HepG2 (cell line): ENCODE measurements at regions not wholly inside any gene's neighbourhood (a gene's known extent, or its start where the extent isn't known, plus 50 kb on each side); places are given as distances from the start of the nearest gene placed in this dataset.

ENCODE experiments used
- ATAC-seq: fragments of 200-7000 bp; cut with Tn5 transposase; 3 replicates; pipeline ENCODE4 v1.9.1; 2020; ENCODE audit warnings: mild to moderate bottlenecking, moderate library complexity
- BruUV-seq: library from RNA; stranded (reverse); fragments of 400-500 nt; replicated peaks from 2 replicates; lab custom pipeline; 2021; lab: Mats Ljungman, UMichigan
- CTCF ChIA-PET: fragments of 300-600 bp; formaldehyde crosslinking; extraction: SDS; loops from one replicate; lab custom pipeline; 2021; ENCODE audit warnings: low total read pairs, inconsistent platforms, low intra/inter-chr PET ratio; lab: Yijun Ruan, JAX
- POLR2A ChIA-PET: fragments of 350-600 bp; sonication (Branson Sonifier 250); formaldehyde crosslinking; loops from one replicate; lab custom pipeline; 2020; ENCODE audit warnings: antibody characterized with exemption, inconsistent platforms; lab: Yijun Ruan, JAX
- DNase-seq: peaks from one replicate; pipeline ENCODE4 v3.0.0-alpha.2; 2015; ENCODE audit warnings: low spot score
- FAIRE-seq: peaks from 3 replicates; lab custom pipeline; 2011; peaks lifted over from hg19 to GRCh38; lab: Jason Lieb, UNC
- H2AFZ ChIP-seq: one replicate; pipeline ENCODE4 v1.6.1; 2011; ENCODE audit warnings: low read length, inconsistent platforms
- H3K27ac ChIP-seq: fragments of 300-600 bp; 3 replicates; pipeline ENCODE4 v1.8.0; 2011; ENCODE audit warnings: mixed run types, mild to moderate bottlenecking, mixed read lengths, low read length, inconsistent platforms; ENCODE audit not compliant: insufficient read depth; ENCODE audit errors: extremely low read length
- H3K27me3 ChIP-seq, 2 experiments: fragments of 200-600 bp in 1 of 2; 2 replicates in 1 of 2; 3 replicates in 1 of 2; pipeline versions ENCODE4 v1.6.0 to v1.8.0; 2011; ENCODE audit warnings: low read length in 2 of 2, mild to moderate bottlenecking in 2 of 2, moderate library complexity in 2 of 2, inconsistent platforms in 1 of 2; ENCODE audit not compliant: insufficient read depth in 2 of 2, control insufficient read depth in 1 of 2
- H3K36me3 ChIP-seq, 2 experiments: fragments of 200-600 bp in 1 of 2; replicated peaks in 1 of 2; 2 replicates in 1 of 2; 3 replicates in 1 of 2; pipeline versions ENCODE4 v1.5.1 to v1.8.0; 2011; ENCODE audit warnings: low read length in 2 of 2, inconsistent platforms in 1 of 2; ENCODE audit not compliant: insufficient read depth in 2 of 2, control insufficient read depth in 1 of 2
- H3K4me1 ChIP-seq: 2 replicates; pipeline ENCODE4 v1.5.1; 2012; ENCODE audit warnings: low read length, inconsistent platforms; ENCODE audit not compliant: insufficient read depth
- H3K4me2 ChIP-seq: 2 replicates; pipeline ENCODE4 v1.6.0; 2011; ENCODE audit warnings: low read depth, low read length, inconsistent platforms
- H3K4me3 ChIP-seq, 3 experiments: fragments of 200-600 bp in 1 of 3; sonication (generic), shearing (Covaris generic) in 1 of 3; replicated peaks in 1 of 3; 2 replicates each; pipeline ENCODE4 v1.5.1; 2011 to 2016; ENCODE audit warnings: low read length in 3 of 3, inconsistent platforms in 2 of 3, low read depth in 2 of 3, mild to moderate bottlenecking in 2 of 3, control low read depth in 1 of 3, mixed read lengths in 1 of 3; ENCODE audit not compliant: insufficient read depth in 1 of 3
- H3K79me2 ChIP-seq: one replicate; pipeline ENCODE4 v1.6.1; 2011; ENCODE audit warnings: low read length, inconsistent platforms; ENCODE audit not compliant: insufficient read depth
- H3K9ac ChIP-seq: 2 replicates; pipeline ENCODE4 v1.6.0; 2011; ENCODE audit warnings: mild to moderate bottlenecking, low read depth, low read length, inconsistent platforms; ENCODE audit not compliant: insufficient read depth
- H3K9me3 ChIP-seq: 2 replicates; pipeline ENCODE4 v1.5.1; 2012; ENCODE audit warnings: mild to moderate bottlenecking, low read length
- H4K20me1 ChIP-seq: 2 replicates; pipeline ENCODE4 v1.6.0; 2011; ENCODE audit warnings: inconsistent platforms, mild to moderate bottlenecking, low read length, moderate library complexity; ENCODE audit not compliant: insufficient read depth
- NCOA1 ChIP-seq: sonication (generic); formaldehyde crosslinking; IDR thresholded peaks from 2 replicates; pipeline ENCODE4 v1.9.0; 2021; ENCODE audit warnings: missing genetic modification reagents
- NFYB ChIP-seq: sonication (generic); formaldehyde crosslinking; IDR thresholded peaks from 2 replicates; pipeline ENCODE4 v1.4.0; 2020; ENCODE audit warnings: missing genetic modification reagents
- REPIN1 ChIP-seq: sonication (generic); formaldehyde crosslinking; IDR thresholded peaks from 2 replicates; pipeline ENCODE4 v1.8.0; 2022; ENCODE audit warnings: missing genetic modification reagents, low read depth, mild to moderate bottlenecking, borderline replicate concordance
- SAP130 ChIP-seq: IDR thresholded peaks from 2 replicates; pipeline ENCODE4 v1.6.1; 2016; ENCODE audit warnings: low read depth
- TBL1XR1 ChIP-seq: fragments of 150-350 bp; IDR thresholded peaks from 2 replicates; pipeline ENCODE4 v1.6.1; 2014; ENCODE audit warnings: borderline replicate concordance, low read length; ENCODE audit not compliant: partially characterized antibody
- ZKSCAN5 ChIP-seq: sonication (generic); formaldehyde crosslinking; IDR thresholded peaks from 2 replicates; pipeline ENCODE4 v1.5.1; 2020; ENCODE audit warnings: mild to moderate bottlenecking, missing genetic modification reagents
- ZNF552 ChIP-seq: sonication (generic); formaldehyde crosslinking; IDR thresholded peaks from 2 replicates; pipeline ENCODE4 v1.9.0; 2022; ENCODE audit warnings: missing genetic modification reagents, mild to moderate bottlenecking, borderline replicate concordance
- ZNF615 ChIP-seq: sonication (generic); formaldehyde crosslinking; IDR thresholded peaks from 2 replicates; pipeline ENCODE4 v1.5.0; 2020; ENCODE audit warnings: mild to moderate bottlenecking, missing genetic modification reagents, borderline replicate concordance
- WGBS: methylation state at CpG from one replicate; pipeline ENCODE4 v1.1.6; 2017; ENCODE audit warnings: low lambda C conversion rate; 5-methylcytosine and 5-hydroxymethylcytosine counted together
- in situ Hi-C: cut with HindIII; loops from 2 replicates; pipeline ENCODE4 v1.10.0; 2017; ENCODE audit warnings: low pct_unique_long_range_greater_than_20kb; ENCODE audit not compliant: extremely low pct_ligation_motif_present
- intact Hi-C: fragments of 100-400 bp; cut with micrococcal nuclease; formaldehyde crosslinking; loops from one replicate; pipeline ENCODE4 v1.10.0; 2022; ENCODE audit not compliant: unreplicated experiment
- TF ChIP-seq, protein P1 (sequence below): sonication (generic); formaldehyde crosslinking; IDR thresholded peaks from 2 replicates; pipeline ENCODE4 v1.8.0; 2022; ENCODE audit warnings: mild to moderate bottlenecking, missing genetic modification reagents, moderate library complexity
- TF ChIP-seq, protein P2 (sequence below): sonication (generic); formaldehyde crosslinking; IDR thresholded peaks from 2 replicates; pipeline ENCODE4 v1.9.0; 2021; ENCODE audit warnings: missing genetic modification reagents, borderline replicate concordance
- TF ChIP-seq, protein P3 (sequence below): IDR thresholded peaks from 2 replicates; pipeline ENCODE4 v1.6.1; 2016; ENCODE audit warnings: missing compliant biosample characterization, missing genetic modification reagents, borderline replicate concordance

DNA sequence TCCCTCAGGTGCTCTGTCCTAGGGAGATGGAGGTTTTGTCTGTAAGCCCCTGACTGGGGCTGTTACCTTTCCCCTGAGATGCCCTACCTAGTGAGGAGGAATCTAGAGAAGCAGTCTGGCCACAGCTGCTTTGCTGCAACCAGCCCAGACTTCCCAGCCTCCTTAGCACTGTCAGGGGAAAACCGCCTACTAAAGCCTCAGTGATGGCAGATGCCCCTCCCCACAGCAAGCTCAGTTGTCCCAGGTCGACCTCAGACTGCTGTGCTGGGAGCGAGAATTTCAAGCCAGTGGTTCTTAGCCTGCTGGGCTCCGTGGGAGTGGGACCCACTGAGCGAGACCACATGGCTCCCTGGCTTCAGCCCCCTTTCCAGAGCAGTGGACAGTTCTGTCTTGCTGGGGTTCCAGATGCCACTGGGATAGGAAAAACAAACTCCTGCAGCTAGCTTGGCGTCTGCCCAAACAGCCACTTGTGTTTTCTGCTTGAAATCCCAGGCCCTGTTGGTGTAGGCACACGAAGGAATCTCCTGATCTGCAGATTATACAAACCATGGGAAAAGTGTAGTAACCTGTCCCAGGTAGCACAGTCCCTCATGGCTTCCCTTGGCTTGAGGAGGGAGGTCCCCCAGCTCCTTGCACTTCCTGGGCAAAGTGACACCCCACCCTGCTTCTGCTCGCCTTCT, 146.4 kb upstream of the PROKR2 start:
- intact Hi-C loops (no loop called here), in situ Hi-C loops (no loop called here)
- Histone ChIP-seq H2AFZ (no peak overlapping the region), H4K20me1 (no peaks in the 10 kb centered on the region), H3K4me1 (no peaks in the 10 kb centered on the region), H3K27ac (no peak overlapping the region), H3K27me3 (peaks cover 3 to 31% of the 10 kb centered on the region in 2 experiments; a peak in 3 of 5 replicates), H3K4me3 (no peak overlapping the region), H3K9ac (no peak overlapping the region), H3K9me3 (no peaks in the 10 kb centered on the region), H3K79me2 (no peaks in the 10 kb centered on the region), H3K4me2 (no peak overlapping the region), H3K36me3 (no peaks in the 10 kb centered on the region)
- DNase-seq (no peak), FAIRE-seq (no peak), ATAC-seq (no peak)
- ChIA-PET CTCF (no interaction called here), POLR2A (no interaction called here)
- no peak for TF ChIP-seq ZKSCAN5 (CRISPR knock-in tag)
- no peak for TF ChIP-seq NCOA1 (CRISPR knock-in tag)
- TF ChIP-seq ZNF552 (CRISPR knock-in tag), result no peak
- TF ChIP-seq, protein P1, sequence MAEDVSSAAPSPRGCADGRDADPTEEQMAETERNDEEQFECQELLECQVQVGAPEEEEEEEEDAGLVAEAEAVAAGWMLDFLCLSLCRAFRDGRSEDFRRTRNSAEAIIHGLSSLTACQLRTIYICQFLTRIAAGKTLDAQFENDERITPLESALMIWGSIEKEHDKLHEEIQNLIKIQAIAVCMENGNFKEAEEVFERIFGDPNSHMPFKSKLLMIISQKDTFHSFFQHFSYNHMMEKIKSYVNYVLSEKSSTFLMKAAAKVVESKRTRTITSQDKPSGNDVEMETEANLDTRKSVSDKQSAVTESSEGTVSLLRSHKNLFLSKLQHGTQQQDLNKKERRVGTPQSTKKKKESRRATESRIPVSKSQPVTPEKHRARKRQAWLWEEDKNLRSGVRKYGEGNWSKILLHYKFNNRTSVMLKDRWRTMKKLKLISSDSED, result no peak
- no peak for TF ChIP-seq ZNF615 (CRISPR knock-in tag)
- no peak for TF ChIP-seq REPIN1
- TF ChIP-seq, protein P2, sequence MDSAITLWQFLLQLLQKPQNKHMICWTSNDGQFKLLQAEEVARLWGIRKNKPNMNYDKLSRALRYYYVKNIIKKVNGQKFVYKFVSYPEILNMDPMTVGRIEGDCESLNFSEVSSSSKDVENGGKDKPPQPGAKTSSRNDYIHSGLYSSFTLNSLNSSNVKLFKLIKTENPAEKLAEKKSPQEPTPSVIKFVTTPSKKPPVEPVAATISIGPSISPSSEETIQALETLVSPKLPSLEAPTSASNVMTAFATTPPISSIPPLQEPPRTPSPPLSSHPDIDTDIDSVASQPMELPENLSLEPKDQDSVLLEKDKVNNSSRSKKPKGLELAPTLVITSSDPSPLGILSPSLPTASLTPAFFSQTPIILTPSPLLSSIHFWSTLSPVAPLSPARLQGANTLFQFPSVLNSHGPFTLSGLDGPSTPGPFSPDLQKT (CRISPR knock-in tag), result no peak
- no peak for TF ChIP-seq SAP130 (CRISPR knock-in tag)
- no peak for TF ChIP-seq NFYB (CRISPR knock-in tag)
- TF ChIP-seq TBL1XR1, result no peak
- TF ChIP-seq, protein P3, sequence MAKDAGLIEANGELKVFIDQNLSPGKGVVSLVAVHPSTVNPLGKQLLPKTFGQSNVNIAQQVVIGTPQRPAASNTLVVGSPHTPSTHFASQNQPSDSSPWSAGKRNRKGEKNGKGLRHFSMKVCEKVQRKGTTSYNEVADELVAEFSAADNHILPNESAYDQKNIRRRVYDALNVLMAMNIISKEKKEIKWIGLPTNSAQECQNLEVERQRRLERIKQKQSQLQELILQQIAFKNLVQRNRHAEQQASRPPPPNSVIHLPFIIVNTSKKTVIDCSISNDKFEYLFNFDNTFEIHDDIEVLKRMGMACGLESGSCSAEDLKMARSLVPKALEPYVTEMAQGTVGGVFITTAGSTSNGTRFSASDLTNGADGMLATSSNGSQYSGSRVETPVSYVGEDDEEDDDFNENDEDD (CRISPR knock-in tag), result no peak
- no TSS peak for BruUV-seq
- WGBS, result 0% methylated on average over 7 of the region's 8 CpGs
